Embryonic facial prominence (tissue), 1 donor: ENCODE measurements at regions not wholly inside any gene's neighbourhood (a gene's known extent, or its start where the extent isn't known, plus 50 kb on each side); places are given as distances from the start of the nearest gene placed in this dataset.

Experiments
- DNase-seq: peaks from one replicate; pipeline ENCODE4 v3.0.0-alpha.2; 2016; ENCODE audit errors: extremely low spot score

DNA sequence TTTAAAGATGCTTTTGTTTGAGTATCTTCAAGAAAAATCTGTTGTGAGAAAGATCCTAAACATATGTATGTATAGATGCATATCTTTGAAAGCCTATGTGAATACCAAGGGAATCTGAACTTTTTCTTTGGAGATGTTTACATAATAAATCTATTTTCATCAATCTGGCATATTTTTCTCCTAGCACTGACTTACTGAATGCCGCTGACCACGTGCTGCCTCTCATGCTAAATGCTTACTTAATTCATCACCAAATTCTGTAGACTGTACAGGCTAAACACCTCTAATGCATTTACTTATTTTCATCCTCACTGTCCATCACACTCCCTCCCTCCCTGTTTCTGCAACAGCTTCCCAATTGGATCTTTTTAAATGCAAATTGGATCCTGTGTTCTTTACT, 566.2 kb upstream of the WWC1 start:
- DNase-seq, result no peak

DNA sequence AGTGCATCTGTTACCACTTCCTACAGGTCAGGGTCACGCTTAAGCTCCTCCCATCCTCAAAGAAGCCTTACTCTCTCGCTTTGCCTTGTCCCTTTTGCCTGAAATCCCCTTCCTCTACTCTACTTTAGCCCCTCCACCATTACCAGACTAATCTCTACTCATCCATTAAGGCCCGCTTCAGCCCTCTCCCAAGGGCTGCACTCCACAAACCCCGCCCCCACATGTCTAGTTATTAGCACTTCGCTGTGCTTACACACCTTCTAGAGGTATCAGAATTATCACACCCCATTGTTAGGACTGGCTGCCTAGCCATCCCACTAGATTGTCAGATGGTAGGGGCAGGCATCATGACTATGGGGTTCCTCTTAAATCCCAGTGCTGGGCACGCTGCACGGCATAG, 565.7 kb upstream of the WWC1 start:
- no peak for DNase-seq

DNA sequence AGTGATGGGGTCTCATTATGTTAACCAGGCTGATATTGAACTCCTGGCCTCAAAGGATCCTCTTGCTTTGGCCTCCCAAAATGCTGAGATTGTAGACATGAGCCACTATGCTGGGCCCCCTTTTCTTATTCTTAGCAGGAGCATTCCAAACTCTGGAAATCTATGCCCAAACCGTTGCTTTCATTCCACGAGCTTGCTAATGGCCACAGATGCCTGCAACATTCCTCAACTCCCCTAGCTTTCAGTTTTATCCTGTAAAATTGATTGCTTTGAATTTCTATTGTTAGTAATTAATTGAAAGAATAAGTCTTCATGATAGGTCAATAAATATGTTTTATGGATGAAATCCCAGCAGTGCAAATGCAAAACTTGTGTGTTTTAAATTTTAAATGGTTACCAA, 564.8 kb upstream of the WWC1 start:
- DNase-seq, result no peak

DNA sequence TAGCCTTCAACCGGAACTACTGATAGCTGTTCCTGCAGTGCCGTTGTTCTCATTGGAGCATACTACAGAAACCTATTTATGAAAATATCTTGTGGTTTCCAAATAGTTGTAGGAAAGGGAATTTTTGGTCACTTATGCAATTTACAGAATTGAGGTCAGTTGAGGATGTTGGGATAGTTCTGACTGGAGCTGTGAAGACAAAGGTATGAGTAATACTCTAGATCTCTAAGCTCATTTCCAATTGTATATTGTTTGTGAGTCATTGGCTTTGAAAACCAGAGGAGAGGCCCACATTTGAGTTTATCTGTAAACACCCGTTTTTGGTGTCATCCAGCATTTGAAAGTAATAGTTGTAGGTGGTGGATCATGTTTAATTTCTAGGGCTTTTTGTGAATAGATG, 561.3 kb upstream of the WWC1 start:
- no peak for DNase-seq

DNA sequence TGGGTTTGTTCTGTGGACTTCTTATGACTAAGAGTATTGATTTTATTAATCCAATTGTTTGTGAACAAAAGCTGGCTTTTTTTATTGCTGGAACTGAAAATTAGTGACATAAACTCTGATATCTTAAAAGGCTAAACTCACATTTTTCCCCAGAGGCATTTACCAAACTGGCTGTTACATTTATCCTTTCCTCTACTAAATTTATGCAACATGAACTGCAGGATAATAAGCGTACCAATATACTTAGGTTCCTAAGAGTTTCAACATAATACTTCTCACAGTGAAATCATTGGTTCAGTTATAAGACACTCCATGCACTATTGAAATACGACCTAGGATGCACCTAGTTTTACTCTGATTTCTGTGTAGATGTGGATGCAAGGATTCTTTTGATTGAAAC, 560.8 kb upstream of the WWC1 start:
- DNase-seq, result no peak

DNA sequence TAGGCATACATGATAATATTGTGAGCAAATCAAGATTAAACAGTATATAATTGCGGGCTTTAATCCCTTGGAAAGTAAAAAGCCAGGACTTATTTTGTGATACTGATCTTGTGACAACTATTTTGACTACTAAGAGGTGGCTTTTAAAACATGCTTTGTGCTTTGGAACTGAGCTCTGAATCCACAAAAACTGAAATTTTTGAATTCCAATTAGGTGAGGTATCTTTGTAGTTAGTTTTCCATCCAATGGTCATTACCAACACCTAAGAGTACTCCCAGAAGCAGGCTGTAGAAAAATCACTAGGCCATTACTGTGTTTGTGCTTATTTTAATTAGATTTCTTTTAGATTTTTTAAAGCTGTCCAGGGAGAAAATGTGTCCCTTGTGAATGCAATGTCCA, 559.5 kb upstream of the WWC1 start:
- no peak for DNase-seq

DNA sequence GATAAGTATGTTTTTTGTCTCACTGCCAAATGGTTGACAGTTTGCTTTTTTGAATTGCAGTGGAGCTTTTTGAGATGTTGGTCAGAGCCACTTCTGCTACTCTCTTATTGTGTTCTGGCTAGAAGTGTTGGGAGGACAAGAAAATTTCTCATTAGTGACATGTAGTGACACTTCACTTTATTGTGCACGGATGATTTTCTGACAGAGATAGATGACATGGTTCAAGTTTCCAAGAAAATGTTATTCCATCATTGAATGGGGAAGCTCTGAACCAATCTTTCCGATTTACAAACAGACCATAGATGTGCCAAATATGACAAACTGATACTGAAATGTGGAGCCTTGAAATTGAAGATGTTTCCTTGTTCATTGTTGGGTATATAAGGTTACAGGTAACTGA, 558.9 kb upstream of the WWC1 start:
- DNase-seq, result no peak

DNA sequence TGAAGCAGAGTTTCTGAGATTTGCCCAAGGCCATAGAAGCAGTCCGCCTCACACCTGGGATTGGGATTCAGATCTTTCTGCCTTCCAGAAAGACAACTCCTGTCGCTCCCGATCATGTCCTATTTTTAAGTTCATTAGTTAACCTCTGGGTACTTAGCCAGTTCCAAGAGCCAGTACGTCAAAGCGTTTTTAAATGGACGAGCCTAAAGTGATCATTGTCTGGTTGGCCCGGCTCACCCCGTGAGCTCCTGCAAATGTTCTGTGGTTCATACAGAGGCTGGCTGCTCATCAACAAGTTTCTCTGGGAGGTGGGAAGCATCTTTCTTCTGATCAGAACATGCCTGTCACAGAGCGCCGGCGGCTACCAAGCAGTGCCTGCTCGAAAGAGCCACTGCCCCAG, 554.5 kb upstream of the WWC1 start:
- DNase-seq, result no peak

DNA sequence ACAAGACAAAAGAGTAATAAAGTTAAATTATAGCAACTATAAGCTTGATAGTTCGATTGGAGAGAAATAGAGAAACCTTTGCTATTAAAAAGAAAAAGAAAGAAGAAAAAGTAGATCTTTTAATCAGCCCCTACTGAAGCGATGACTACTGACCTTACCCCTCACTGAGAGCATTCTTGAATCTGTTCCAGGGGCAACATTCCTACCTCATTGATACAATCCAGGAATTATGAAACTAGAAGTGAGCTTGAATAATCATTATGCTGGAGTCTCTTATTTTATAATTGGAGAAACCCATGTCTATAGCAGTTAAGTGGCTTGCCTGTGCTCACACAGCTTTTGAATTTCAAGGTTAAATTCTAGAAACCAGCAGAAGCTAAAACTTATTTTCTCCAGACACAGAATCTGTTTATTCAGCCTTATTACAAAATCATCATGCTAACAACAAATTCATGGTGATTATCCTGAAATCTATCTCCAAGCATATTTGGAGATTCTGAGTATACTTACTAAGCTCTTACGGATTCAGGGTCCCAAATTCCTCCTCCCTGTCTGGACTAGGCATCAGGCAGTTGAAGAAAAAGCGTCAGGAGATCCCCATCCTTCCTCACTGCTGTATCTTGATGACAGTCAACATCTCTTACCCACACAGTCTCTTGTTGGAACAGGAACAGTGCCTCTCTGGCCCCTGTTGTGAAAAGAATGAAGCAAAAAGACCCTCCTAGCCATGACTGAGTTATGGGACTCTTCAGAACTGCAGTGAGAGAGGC, 547.6 kb upstream of the WWC1 start:
- no peak for DNase-seq

DNA sequence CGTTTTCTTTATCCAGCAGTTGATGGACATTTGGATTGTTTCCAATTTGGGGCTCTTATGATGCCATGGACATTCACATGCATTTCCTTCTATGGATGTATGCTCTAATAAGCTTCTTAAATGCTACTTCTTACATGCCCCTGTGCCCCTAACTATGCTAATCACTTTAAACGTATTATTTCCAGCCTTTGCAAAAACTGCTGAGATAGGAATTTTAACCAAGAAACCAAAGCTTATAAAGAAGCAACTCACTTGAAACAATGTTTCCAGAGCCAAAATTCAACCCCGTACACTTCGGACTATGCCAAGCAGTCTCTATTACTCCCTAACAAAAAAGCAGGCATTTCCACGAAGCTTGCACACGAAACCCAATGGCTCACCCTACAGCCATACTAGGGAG, 545.6 kb upstream of the WWC1 start:
- no peak for DNase-seq

DNA sequence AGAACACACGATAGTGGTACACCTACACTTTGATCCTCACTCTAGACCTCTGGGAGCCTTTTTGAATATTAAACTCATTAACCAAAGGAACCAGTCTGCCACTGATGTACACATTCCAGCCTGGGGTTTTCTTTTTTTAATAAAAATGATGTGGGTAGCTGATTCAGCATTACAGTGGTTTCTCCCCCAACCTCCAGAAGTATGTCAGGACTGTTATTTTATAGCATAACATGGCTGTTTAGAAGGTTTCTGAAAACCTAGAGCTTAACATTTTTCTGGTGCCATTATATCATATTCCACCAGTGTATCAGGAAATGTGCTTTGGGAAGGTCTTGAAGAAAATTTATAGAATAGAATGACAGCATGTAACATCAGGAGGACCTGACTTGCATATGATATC, 540.9 kb upstream of the WWC1 start:
- DNase-seq, result no peak

DNA sequence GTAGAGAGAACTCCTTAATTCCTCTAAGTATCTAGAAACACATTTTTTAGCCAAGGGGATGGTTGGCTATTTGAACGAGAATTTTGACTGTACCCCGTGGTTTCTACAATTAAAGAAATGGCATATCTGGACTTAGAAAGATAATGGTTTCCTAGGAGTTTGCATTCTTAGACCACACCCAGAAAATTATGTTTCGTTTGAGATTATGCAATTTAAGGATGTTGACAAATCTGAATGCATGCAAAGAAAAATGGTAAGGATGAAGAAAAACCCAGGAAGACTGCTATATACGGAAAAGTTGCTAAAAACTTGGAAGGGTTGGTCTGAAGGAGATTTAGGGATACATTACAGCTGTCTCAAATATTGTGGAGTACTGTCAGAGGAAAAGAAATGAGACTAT, 538.5 kb upstream of the WWC1 start:
- DNase-seq, result no peak

DNA sequence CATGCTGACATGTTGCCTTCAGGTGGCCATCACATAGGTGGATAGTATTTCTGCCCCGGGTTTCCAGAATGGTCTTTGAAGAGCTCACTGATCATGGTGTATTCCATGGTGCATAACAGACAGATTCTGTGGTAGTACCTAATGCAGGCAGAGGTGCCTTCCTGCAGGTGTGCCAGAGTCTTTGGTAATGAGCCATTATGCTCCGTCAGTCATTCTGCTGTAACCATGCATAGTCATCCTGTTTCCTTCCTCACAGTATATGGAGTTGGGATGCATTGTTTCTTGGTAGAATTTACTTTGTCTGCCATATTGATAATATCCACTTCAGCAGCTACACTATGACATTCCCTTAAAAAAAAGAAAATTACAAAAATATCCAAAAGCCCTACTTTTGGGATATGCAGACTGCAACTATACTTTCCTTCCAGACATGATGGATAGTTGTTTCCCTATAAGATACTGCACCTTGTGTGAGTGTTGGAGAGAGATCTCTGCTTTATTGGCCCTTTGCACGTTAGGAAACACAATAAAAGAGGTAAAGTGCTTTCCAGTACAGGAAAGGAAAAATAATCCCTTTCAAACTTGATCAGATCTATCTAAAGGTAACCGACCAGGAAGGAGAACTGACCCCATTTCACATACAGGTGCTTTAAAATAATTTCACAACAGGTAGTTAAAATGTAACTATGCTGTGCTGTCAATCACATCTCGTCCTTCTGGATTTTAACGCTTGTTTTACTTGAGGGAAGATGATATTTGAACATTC, 537.5 kb upstream of the WWC1 start:
- DNase-seq, result no peak

DNA sequence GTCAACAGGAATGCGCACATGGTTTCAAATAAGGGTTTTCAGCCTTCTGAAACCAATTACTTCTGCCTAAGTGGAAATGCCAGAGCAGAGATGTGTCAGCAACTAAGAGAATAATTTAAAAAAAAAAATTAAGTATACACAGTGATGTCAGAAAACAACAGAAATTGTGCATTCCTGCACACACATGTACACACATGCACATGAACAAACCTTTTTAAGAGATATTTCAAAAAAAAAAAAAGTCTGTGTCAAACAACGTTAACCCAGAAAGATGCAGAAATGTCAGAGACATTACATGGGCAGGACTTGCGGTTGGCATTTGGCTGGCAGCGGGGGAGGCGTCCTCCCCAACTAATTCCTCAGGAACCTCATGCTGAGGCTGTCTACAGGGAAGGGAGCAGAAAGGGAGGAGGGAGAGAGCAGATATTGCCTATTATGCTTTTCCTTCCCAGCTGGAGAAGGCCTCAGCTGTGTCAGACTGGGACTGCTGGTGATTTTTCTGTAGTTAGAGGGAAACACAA, 536.9 kb upstream of the WWC1 start:
- no peak for DNase-seq

DNA sequence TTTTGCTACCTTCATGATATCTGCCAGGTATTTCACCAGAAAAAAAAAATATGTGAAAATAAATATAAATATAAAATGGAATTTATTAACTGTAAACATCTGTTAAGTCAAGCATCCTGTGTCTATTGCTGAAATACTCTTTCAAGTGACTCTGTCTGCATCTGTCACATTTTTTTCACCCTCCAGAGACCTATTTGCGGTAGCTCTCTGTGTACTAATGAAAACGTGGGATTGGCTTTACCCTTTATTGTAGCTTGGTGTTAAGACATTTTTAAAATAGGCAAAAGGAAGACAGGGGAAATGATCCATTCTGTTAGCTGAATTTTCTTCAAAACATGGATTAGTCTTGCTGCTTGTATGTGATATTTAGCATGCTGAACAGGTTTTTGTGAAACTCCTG, 536.0 kb upstream of the WWC1 start:
- DNase-seq, result no peak

DNA sequence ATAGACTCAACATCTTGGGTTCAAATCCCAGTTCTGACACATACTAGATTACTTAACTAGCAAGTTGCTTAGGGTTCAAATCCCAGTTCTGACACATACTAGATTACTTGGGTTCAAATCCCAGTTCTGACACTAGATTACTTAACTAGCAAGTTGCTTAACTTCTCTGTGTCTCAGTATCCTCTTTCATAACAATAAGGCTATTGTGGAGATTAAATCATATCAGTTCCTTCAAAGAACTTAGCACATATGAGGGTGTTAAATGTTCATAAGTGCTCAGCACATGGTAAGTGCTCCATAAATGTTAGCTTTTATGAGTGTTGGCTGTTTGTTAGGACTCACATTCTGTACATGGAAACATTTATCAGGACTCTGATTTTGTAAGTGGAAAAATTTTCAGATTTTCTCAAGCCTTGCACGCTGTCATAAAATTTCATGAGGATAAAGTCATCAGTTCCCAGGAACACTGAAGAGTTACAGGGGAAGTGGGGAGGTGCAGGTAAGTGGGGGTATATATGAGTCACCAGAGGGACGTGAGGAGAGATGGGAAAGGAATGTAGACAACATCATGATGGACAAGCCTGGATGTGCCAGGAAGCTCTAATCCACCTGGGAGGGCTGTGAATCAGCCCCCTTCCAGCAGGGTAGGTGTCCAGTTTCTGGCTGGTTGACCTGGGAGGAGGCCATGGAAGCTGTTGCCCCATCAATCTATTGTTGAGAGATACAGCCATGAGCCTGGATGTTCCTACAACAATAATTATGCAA, 532.2 kb upstream of the WWC1 start:
- DNase-seq, result no peak

DNA sequence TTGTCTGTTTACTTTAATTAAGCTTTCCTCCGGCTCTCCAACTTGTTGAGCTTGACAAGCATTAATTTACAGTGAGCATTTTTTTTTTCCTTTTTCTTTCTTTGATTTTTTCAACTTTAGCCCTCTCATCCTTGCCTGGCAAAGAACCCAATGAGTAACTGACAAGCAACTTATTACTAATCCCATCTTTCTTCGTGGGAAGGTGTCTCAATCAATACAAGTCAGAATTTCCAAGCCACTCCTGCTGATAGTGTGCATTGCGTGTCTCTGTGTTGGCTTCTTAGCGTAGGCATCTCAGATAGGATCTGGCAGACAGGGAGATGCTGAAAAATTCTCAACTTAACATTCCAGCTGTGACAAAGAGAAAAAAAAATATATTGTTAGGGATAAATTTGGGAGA, 527.7 kb upstream of the WWC1 start:
- no peak for DNase-seq

DNA sequence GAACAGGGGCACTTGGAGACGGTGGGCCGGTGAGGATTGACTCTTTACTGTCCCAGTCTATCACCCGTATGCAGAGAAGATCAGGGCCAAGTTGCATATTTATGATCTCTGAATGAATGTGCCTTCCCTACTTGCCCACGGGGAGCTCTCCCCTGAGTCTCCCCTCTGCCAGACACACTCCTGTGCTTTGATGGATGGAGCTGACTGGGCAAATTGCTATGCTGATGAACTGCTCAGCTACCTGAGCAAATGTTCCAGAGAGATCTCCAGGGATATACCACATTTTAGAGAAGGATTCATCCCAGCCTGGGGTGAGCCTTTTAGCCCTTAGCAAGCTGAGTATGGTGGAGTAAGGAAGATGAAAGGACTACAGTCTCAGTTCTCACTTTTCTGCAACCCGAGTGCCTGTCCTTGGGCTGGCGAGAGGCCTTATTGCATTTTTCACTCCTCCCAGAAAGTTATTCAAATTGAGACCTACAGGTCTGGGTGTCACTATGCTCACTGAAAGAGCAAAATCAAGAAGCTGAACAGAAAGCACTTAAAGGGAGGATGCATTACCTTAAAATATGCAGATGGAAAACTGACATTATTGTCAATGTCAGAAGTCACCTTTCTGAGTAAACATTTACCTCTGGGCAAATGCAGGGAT, 526.7 kb upstream of the WWC1 start:
- DNase-seq, result no peak

DNA sequence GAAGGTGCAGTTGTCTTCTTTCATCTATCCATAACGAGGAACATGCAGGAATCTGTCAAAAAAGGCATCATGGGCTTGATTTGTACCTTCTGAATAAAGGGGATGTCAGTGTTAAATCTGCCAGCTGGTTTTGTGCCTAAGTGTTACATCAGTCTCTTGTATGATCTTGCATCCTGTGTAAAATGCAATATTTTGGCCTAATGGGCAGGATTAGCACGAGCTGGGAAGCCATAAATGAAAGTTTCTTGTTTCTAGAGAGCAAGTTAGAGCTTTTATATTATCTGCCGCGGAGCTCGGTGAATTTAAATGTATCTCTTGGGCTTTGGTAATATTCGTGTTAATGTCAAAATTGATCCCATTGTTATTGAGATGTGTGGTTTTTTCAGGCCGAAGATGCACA, 526.1 kb upstream of the WWC1 start:
- DNase-seq, result no peak

DNA sequence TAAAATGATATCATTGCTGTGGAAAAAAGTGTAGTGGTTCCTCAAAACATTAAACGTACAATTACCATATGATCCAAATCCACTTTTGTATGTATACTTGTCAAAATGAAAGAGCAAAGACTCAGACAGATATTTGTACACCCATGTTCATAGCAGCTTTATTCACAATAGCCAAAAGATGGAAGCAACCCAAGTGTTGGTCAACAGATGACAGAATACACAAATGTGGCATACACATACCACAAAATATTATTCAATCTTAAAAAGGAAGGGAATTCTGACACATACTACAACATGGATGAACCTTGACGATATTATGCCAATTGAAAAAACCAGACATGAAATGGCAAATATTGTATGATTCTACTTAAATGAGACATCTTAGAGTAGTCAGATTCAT, 524.5 kb upstream of the WWC1 start:
- no peak for DNase-seq

DNA sequence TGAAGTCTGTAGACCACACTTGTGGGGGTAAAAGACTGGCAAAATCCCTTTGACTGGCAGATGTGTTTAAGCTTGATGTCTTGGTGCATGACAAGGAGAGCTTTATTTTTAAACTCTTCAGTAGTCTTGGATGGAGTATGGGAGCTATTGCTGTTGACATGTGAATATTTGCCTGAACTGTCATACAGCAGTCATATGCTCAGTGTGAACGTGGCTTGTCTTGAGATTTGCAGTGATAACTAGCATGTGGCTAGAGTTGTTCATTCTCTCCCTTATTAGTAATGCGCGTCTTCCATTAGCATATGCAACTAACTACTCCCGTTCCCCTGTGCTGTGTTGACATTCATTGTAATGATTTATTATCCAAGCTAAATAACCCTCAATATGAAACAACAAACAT, 523.6 kb upstream of the WWC1 start:
- no peak for DNase-seq

DNA sequence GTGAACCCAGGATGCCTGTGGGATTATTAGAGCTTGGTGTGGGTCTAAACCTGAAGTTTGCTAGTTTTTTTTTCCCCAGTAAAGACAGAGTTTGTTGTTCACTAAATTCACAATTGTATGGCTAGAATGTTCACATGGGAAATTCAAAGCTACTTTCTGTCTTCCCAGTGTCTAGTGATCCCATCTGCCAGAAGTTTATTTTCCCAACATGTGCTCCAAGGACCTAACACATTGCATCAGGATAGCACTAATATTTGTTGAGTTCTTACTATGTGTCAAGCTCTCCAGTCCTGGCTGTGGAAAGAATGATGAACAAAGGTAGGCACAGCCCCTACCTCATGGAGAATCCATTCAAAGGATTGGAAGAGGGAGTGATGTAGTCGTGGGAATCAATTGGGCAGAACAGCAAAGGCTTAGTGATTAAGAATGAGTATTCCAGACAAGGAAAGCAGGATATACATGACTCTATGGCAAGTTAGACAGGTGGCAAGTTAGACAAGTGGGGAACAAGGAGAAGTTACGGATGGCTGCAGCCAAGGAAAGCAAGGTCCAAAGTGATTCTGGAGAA, 521.5 kb upstream of the WWC1 start:
- no peak for DNase-seq
